ENCODE measurements at regions not wholly inside any gene's neighbourhood (a gene's known extent, or its start where the extent isn't known, plus 50 kb on each side); places are given as distances from the start of the nearest gene placed in this dataset.

- H3K4me1 ChIP-seq (ENCODE audit: control insufficient read depth in 1 of 2, insufficient read depth in 1 of 2, low read depth in 1 of 2, low read length in 1 of 2) = no peaks in the 10 kb centered on the region
- H3K27me3 ChIP-seq = peaks cover 22% of the 10 kb centered on the region
- H3K4me3 ChIP-seq (ENCODE audit: low read depth in 1 of 2, low read length in 1 of 2) = no peak overlapping the region
- H3K36me3 ChIP-seq = no peaks in the 10 kb centered on the region
- no peak for TF ChIP-seq CTCF (IDR thresholded peaks at IDR 0.05)
- no peak overlapping the region for H3K27ac ChIP-seq
- H3K9me3 ChIP-seq = no peaks in the 10 kb centered on the region
These were observed 111.7 kb upstream of the CCL2 start for GRCh38 chr17:34143430-34143829.

- Histone ChIP-seq H3K27me3 (peaks cover 9% of the 10 kb centered on the region), H3K9me3 (no peaks in the 10 kb centered on the region), H3K27ac (no peak overlapping the region), H3K4me3 (ENCODE audit: low read depth in 1 of 2, low read length in 1 of 2) (no peak overlapping the region), H3K4me1 (ENCODE audit: control insufficient read depth in 1 of 2, insufficient read depth in 1 of 2, low read depth in 1 of 2, low read length in 1 of 2) (no peaks in the 10 kb centered on the region), H3K36me3 (no peaks in the 10 kb centered on the region)
- TF ChIP-seq CTCF (IDR thresholded peaks at IDR 0.05) = no peak
These were observed 108.5 kb upstream of the CCL2 start for GRCh38 chr17:34146440-34147043.

- no peaks in the 10 kb centered on the region for H3K9me3 ChIP-seq
- no peaks in the 10 kb centered on the region for H3K36me3 ChIP-seq
- H3K4me1 ChIP-seq (ENCODE audit: control insufficient read depth in 1 of 2, insufficient read depth in 1 of 2, low read depth in 1 of 2, low read length in 1 of 2) = no peaks in the 10 kb centered on the region
- no peak overlapping the region for H3K27ac ChIP-seq
- no peak for TF ChIP-seq CTCF (IDR thresholded peaks at IDR 0.05)
- H3K27me3 ChIP-seq = peaks cover 47% of the 10 kb centered on the region
- H3K4me3 ChIP-seq (ENCODE audit: low read depth in 1 of 2, low read length in 1 of 2) = no peak overlapping the region
These were observed 104.0 kb upstream of the CCL2 start for GRCh38 chr17:34151102-34151501.

GRCh38 chr17:34153991-34154390 lies 101.1 kb upstream of the CCL2 start:
- Histone ChIP-seq H3K36me3 (no peaks in the 10 kb centered on the region), H3K27me3 (peaks cover 69% of the 10 kb centered on the region), H3K27ac (no peak overlapping the region), H3K9me3 (no peaks in the 10 kb centered on the region), H3K4me1 (ENCODE audit: control insufficient read depth in 1 of 2, insufficient read depth in 1 of 2, low read depth in 1 of 2, low read length in 1 of 2) (no peaks in the 10 kb centered on the region), H3K4me3 (ENCODE audit: low read depth in 1 of 2, low read length in 1 of 2) (no peak overlapping the region)
- no peak for TF ChIP-seq CTCF (IDR thresholded peaks at IDR 0.05)

GRCh38 chr17:34154961-34155730 lies 99.9 kb upstream of the CCL2 start:
- no peaks in the 10 kb centered on the region for H3K4me1 ChIP-seq (ENCODE audit: control insufficient read depth in 1 of 2, insufficient read depth in 1 of 2, low read depth in 1 of 2, low read length in 1 of 2)
- no peak for TF ChIP-seq CTCF (IDR thresholded peaks at IDR 0.05)
- H3K4me3 ChIP-seq (ENCODE audit: low read depth in 1 of 2, low read length in 1 of 2) = no peak overlapping the region
- no peaks in the 10 kb centered on the region for H3K36me3 ChIP-seq
- H3K27ac ChIP-seq = no peak overlapping the region
- H3K27me3 ChIP-seq = peaks cover 81% of the 10 kb centered on the region
- H3K9me3 ChIP-seq = no peaks in the 10 kb centered on the region

All from neutrophil (primary cell).